Liver (tissue), 8 donors: ENCODE measurements at regions not wholly inside any gene's neighbourhood (a gene's known extent, or its start where the extent isn't known, plus 50 kb on each side); places are given as distances from the start of the nearest gene placed in this dataset.

ENCODE experiments used
- DNase-seq: peaks from one replicate; pipeline ENCODE4 v3.0.0-alpha.2; 2017; ENCODE audit warnings: low spot score
- H3K27ac ChIP-seq, 2 donors: one replicate each; pipeline ENCODE4 v1.7.0; 2013; ENCODE audit warnings: inconsistent platforms in 2 of 2, low read length in 2 of 2, control low read depth in 1 of 2, low read depth in 1 of 2, mild to moderate bottlenecking in 1 of 2
- H3K27me3 ChIP-seq, 4 donors: one replicate each; pipeline versions ENCODE4 v1.6.1 to v1.7.0; 2013; ENCODE audit warnings: low read length in 3 of 4, inconsistent platforms in 1 of 4, mild to moderate bottlenecking in 1 of 4, moderate library complexity in 1 of 4; ENCODE audit not compliant: control insufficient read depth in 4 of 4, insufficient read depth in 4 of 4
- H3K36me3 ChIP-seq, 4 donors: one replicate each; pipeline versions ENCODE4 v1.6.1 to v1.7.0; 2013; ENCODE audit warnings: low read length in 3 of 4, mild to moderate bottlenecking in 3 of 4, low read depth in 1 of 4, moderate library complexity in 1 of 4; ENCODE audit not compliant: control insufficient read depth in 4 of 4, insufficient read depth in 3 of 4
- H3K4me1 ChIP-seq, 4 donors: one replicate each; pipeline versions ENCODE4 v1.6.1 to v1.7.0; 2013; ENCODE audit warnings: low read length in 3 of 4, mild to moderate bottlenecking in 3 of 4, moderate library complexity in 1 of 4; ENCODE audit not compliant: control insufficient read depth in 4 of 4, insufficient read depth in 4 of 4
- H3K4me3 ChIP-seq, 3 donors: one replicate each; pipeline versions ENCODE4 v1.6.1 to v1.7.0; 2013; ENCODE audit warnings: low read length in 3 of 3, control low read depth in 1 of 3, low read depth in 1 of 3, mild to moderate bottlenecking in 1 of 3
- H3K9ac ChIP-seq, 2 donors: one replicate each; pipeline ENCODE4 v1.7.0; 2013; ENCODE audit warnings: low read length in 2 of 2, mild to moderate bottlenecking in 2 of 2, moderate library complexity in 2 of 2, control low read depth in 1 of 2, low read depth in 1 of 2
- H3K9me3 ChIP-seq, 4 donors: one replicate each; pipeline versions ENCODE4 v1.6.1 to v1.7.0; 2013; ENCODE audit warnings: low read length in 3 of 4; ENCODE audit not compliant: control insufficient read depth in 4 of 4
- EGR1 ChIP-seq, 2 donors: IDR thresholded peaks; 2 replicates each; pipeline ENCODE4 v1.6.1; 2016 to 2018; ENCODE audit warnings: antibody characterized with exemption in 2 of 2, low read depth in 2 of 2
- FOXA1 ChIP-seq: IDR thresholded peaks from 2 replicates; pipeline ENCODE4 v1.6.1; 2016; ENCODE audit warnings: antibody characterized with exemption
- FOXA2 ChIP-seq: IDR thresholded peaks from 2 replicates; pipeline ENCODE4 v1.6.1; 2016; ENCODE audit warnings: antibody characterized with exemption
- GABPA ChIP-seq, 2 donors: IDR thresholded peaks in 1 of 2; conservative IDR thresholded peaks in 1 of 2; 2 replicates each; pipeline ENCODE4 v1.6.1; 2016; ENCODE audit warnings: antibody characterized with exemption in 2 of 2, mild to moderate bottlenecking in 1 of 2, moderate library complexity in 1 of 2
- HNF4A ChIP-seq, 2 donors: conservative IDR thresholded peaks; 2 replicates each; pipeline ENCODE4 v1.6.1; 2016; ENCODE audit warnings: antibody characterized with exemption in 2 of 2, mild to moderate bottlenecking in 2 of 2
- HNF4G ChIP-seq: IDR thresholded peaks from 2 replicates; pipeline ENCODE4 v1.6.1; 2016; ENCODE audit warnings: antibody characterized with exemption
- JUND ChIP-seq, 2 donors: IDR thresholded peaks; 2 replicates each; pipeline ENCODE4 v1.6.1; 2016; ENCODE audit warnings: antibody characterized with exemption in 2 of 2
- NR2F2 ChIP-seq: IDR thresholded peaks from 2 replicates; pipeline ENCODE4 v1.6.1; 2016; ENCODE audit warnings: antibody characterized with exemption
- RAD21 ChIP-seq, 2 donors: IDR thresholded peaks; 2 replicates each; pipeline ENCODE4 v1.6.1; 2016; ENCODE audit warnings: antibody characterized with exemption in 2 of 2, mild to moderate bottlenecking in 2 of 2
- RXRA ChIP-seq, 2 donors: IDR thresholded peaks; 2 replicates each; pipeline ENCODE4 v1.6.1; 2017 to 2018; ENCODE audit warnings: antibody characterized with exemption in 2 of 2, mild to moderate bottlenecking in 1 of 2
- SP1 ChIP-seq: IDR thresholded peaks from 2 replicates; pipeline ENCODE4 v1.6.1; 2018; ENCODE audit warnings: antibody characterized with exemption, mild to moderate bottlenecking
- YY1 ChIP-seq: IDR thresholded peaks from 2 replicates; pipeline ENCODE4 v1.6.1; 2016; ENCODE audit warnings: antibody characterized with exemption, mild to moderate bottlenecking
- WGBS: extraction: QIAGEN DNeasy Blood & Tissue Kit; methylation state at CpG from one replicate; pipeline ENCODE4 v1.1.7; 2013; 5-methylcytosine and 5-hydroxymethylcytosine counted together
- TF ChIP-seq, protein P1 (sequence below): fragments of 150-350 bp; IDR thresholded peaks from 2 replicates; pipeline ENCODE4 v1.5.1; 2017; ENCODE audit warnings: improper control_type of control experiment, low read depth, low read length; ENCODE audit not compliant: missing input control
- TF ChIP-seq, protein P2 (sequence below): IDR thresholded peaks from 2 replicates; pipeline ENCODE4 v1.6.1; 2016; ENCODE audit warnings: antibody characterized with exemption, mild to moderate bottlenecking
- TF ChIP-seq, protein P3 (sequence below): IDR thresholded peaks from 2 replicates; pipeline ENCODE4 v1.6.1; 2016; ENCODE audit warnings: antibody characterized with exemption
- TF ChIP-seq, protein P4 (sequence below): IDR thresholded peaks from 2 replicates; pipeline ENCODE4 v1.6.1; 2016; ENCODE audit warnings: antibody characterized with exemption
- TF ChIP-seq, protein P5 (sequence below): IDR thresholded peaks from 2 replicates; pipeline ENCODE4 v1.6.1; 2016; ENCODE audit warnings: antibody characterized with exemption
- donor health status: healthy.
- donor health status: healthy.
- donor health status: healthy.
- donor health status: healthy.
- donor health status: healthy.

DNA sequence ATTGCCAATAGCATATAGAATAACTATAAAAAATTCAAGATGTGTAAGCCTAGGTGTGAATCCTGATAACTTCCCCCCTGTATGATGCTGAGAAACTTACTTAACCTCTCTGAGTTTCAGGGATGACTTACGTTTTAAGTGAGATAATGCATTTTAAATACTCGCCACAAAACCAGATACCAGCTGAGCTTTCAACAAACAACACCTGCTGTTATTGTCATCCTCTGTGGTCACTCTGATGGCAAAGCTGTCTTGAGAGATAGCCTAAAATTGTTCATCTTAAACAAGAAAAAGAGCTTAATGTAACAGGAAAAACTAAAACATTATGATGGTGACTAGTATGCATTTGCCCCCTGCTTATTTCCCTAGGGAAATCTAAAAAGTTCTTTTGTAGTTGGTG, 131.5 kb downstream of the RAD51AP2 start (continued):
- TF ChIP-seq, protein P1, sequence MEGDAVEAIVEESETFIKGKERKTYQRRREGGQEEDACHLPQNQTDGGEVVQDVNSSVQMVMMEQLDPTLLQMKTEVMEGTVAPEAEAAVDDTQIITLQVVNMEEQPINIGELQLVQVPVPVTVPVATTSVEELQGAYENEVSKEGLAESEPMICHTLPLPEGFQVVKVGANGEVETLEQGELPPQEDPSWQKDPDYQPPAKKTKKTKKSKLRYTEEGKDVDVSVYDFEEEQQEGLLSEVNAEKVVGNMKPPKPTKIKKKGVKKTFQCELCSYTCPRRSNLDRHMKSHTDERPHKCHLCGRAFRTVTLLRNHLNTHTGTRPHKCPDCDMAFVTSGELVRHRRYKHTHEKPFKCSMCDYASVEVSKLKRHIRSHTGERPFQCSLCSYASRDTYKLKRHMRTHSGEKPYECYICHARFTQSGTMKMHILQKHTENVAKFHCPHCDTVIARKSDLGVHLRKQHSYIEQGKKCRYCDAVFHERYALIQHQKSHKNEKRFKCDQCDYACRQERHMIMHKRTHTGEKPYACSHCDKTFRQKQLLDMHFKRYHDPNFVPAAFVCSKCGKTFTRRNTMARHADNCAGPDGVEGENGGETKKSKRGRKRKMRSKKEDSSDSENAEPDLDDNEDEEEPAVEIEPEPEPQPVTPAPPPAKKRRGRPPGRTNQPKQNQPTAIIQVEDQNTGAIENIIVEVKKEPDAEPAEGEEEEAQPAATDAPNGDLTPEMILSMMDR: no peak
- no peak for TF ChIP-seq EGR1 (IDR thresholded peaks at IDR 0.05; ENCODE audit: low read depth in 2 of 2)

DNA sequence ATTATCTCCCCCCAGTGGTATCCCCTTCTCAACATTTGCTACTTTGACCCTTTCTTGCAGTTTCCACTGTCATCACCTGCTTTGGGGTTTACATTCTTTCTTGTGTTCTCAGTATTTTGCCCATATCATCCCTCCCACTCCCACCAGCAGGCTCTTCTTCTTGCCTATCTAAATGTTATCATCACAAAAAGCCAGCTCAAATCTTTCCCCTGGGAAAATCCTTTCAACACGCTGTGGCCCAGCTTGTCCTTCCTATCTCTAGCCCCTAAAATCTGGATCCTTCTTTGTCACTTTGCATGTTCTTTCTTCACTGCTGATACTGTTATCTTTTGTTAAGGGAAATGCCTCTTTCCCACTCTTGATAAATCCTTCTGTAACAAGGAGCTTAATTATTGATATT, 138.2 kb downstream of the RAD51AP2 start:
- Histone ChIP-seq H3K9me3 (no peaks in the 10 kb centered on the region), H3K9ac (no peak overlapping the region)

More for the DNA sequence above, 138.2 kb downstream of the RAD51AP2 start:
- H3K27ac ChIP-seq: no peak overlapping the region
- H3K4me3 ChIP-seq: no peak overlapping the region
- no peak for DNase-seq
- TF ChIP-seq RAD21 (IDR thresholded peaks at IDR 0.05): no peak
- TF ChIP-seq, protein P2, sequence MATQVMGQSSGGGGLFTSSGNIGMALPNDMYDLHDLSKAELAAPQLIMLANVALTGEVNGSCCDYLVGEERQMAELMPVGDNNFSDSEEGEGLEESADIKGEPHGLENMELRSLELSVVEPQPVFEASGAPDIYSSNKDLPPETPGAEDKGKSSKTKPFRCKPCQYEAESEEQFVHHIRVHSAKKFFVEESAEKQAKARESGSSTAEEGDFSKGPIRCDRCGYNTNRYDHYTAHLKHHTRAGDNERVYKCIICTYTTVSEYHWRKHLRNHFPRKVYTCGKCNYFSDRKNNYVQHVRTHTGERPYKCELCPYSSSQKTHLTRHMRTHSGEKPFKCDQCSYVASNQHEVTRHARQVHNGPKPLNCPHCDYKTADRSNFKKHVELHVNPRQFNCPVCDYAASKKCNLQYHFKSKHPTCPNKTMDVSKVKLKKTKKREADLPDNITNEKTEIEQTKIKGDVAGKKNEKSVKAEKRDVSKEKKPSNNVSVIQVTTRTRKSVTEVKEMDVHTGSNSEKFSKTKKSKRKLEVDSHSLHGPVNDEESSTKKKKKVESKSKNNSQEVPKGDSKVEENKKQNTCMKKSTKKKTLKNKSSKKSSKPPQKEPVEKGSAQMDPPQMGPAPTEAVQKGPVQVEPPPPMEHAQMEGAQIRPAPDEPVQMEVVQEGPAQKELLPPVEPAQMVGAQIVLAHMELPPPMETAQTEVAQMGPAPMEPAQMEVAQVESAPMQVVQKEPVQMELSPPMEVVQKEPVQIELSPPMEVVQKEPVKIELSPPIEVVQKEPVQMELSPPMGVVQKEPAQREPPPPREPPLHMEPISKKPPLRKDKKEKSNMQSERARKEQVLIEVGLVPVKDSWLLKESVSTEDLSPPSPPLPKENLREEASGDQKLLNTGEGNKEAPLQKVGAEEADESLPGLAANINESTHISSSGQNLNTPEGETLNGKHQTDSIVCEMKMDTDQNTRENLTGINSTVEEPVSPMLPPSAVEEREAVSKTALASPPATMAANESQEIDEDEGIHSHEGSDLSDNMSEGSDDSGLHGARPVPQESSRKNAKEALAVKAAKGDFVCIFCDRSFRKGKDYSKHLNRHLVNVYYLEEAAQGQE: no peak
- TF ChIP-seq, protein P3, sequence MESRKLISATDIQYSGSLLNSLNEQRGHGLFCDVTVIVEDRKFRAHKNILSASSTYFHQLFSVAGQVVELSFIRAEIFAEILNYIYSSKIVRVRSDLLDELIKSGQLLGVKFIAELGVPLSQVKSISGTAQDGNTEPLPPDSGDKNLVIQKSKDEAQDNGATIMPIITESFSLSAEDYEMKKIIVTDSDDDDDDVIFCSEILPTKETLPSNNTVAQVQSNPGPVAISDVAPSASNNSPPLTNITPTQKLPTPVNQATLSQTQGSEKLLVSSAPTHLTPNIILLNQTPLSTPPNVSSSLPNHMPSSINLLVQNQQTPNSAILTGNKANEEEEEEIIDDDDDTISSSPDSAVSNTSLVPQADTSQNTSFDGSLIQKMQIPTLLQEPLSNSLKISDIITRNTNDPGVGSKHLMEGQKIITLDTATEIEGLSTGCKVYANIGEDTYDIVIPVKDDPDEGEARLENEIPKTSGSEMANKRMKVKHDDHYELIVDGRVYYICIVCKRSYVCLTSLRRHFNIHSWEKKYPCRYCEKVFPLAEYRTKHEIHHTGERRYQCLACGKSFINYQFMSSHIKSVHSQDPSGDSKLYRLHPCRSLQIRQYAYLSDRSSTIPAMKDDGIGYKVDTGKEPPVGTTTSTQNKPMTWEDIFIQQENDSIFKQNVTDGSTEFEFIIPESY: no peak
- no peak for TF ChIP-seq JUND (IDR thresholded peaks at IDR 0.05)
- no peak for TF ChIP-seq GABPA (IDR thresholded peaks at IDR 0.05 in 1 of 2, conservative IDR thresholded peaks at IDR 0.05 in 1 of 2)
- no peak for TF ChIP-seq HNF4G
- TF ChIP-seq FOXA2: no peak
- no peak for TF ChIP-seq FOXA1
- no peak for TF ChIP-seq YY1
- TF ChIP-seq, protein P4, sequence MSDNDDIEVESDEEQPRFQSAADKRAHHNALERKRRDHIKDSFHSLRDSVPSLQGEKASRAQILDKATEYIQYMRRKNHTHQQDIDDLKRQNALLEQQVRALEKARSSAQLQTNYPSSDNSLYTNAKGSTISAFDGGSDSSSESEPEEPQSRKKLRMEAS: no peak
- TF ChIP-seq, protein P5, sequence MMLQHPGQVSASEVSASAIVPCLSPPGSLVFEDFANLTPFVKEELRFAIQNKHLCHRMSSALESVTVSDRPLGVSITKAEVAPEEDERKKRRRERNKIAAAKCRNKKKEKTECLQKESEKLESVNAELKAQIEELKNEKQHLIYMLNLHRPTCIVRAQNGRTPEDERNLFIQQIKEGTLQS: no peak
- no peak for TF ChIP-seq NR2F2
- TF ChIP-seq EGR1 (IDR thresholded peaks at IDR 0.05; ENCODE audit: low read depth in 2 of 2): no peak
- no peak for TF ChIP-seq SP1
- TF ChIP-seq HNF4A (conservative IDR thresholded peaks at IDR 0.05): no peak
- no peak for TF ChIP-seq RXRA (IDR thresholded peaks at IDR 0.05)
- peaks cover 0 to 3% (median 0%) of the 10 kb centered on the region in 4 donors for H3K27me3 ChIP-seq
- no peaks in the 10 kb centered on the region for H3K4me1 ChIP-seq
- WGBS: 51% methylated on average over 1 of the region's 1 CpG
- H3K36me3 ChIP-seq: no peaks in the 10 kb centered on the region
